ENCODE measurements at regions not wholly inside any gene's neighbourhood (a gene's known extent, or its start where the extent isn't known, plus 50 kb on each side); places are given as distances from the start of the nearest gene placed in this dataset.

GRCh38 chr15:37806808-37807207 is 127.6 kb upstream of the TMCO5A start:
- no peaks in the 10 kb centered on the region for H3F3A ChIP-seq (replicated peaks; ENCODE audit: insufficient read depth)
- H3K4me3 ChIP-seq (ENCODE audit: low read depth in 2 of 2, low read length in 1 of 2): no peak overlapping the region
- ChIA-PET CTCF (no interaction called here), POLR2A (no interaction called here)
- H3K4me1 ChIP-seq (ENCODE audit: control insufficient read depth in 1 of 2, insufficient read depth in 2 of 2, low read depth in 1 of 2, low read length in 1 of 2): peaks cover 0 to 3% of the 10 kb centered on the region in 2 experiments; a peak in 1 of 4 replicates
- no peaks in the 10 kb centered on the region for H3K36me3 ChIP-seq (replicated peaks in 1 of 2; ENCODE audit: control insufficient read depth in 1 of 2, insufficient read depth in 2 of 2, low read length in 1 of 2)
- H3K27me3 ChIP-seq (ENCODE audit: insufficient read depth): no peaks in the 10 kb centered on the region
- no peak overlapping the region for H3K4me2 ChIP-seq
- H3K79me2 ChIP-seq (ENCODE audit: insufficient read depth): no peaks in the 10 kb centered on the region
- no peaks in the 10 kb centered on the region for H3K9me3 ChIP-seq
- H3K9ac ChIP-seq: no peak overlapping the region
- no peak overlapping the region for H3K27ac ChIP-seq (ENCODE audit: low read depth in 2 of 2, low read length in 1 of 2)
- no peak for DNase-seq
- no peaks in the 10 kb centered on the region for H3K9me2 ChIP-seq
- TF ChIP-seq FOXJ3 (CRISPR knock-in tag; IDR thresholded peaks at IDR 0.05) (no peak), SIN3A (IDR thresholded peaks at IDR 0.05; ENCODE audit: borderline replicate concordance, low read depth, low read length) (no peak), NRF1 (IDR thresholded peaks at IDR 0.05; ENCODE audit: low read depth, low read length) (no peak), MAX (IDR thresholded peaks at IDR 0.05; ENCODE audit: low read depth) (no peak), EP300 (IDR thresholded peaks at IDR 0.05; ENCODE audit: borderline replicate concordance in 1 of 2, low read depth in 1 of 2, low read length in 1 of 2) (no peak), POLR2AphosphoS5 (IDR thresholded peaks at IDR 0.05; ENCODE audit: low read depth, low read length) (no peak), YY1 (IDR thresholded peaks at IDR 0.05; ENCODE audit: low read depth) (no peak), REST (IDR thresholded peaks at IDR 0.05; ENCODE audit: low read depth, low read length) (no peak), SMC3 (IDR thresholded peaks at IDR 0.05; ENCODE audit: low read depth, low read length) (no peak), RCOR1 (IDR thresholded peaks at IDR 0.05; ENCODE audit: low read length) (no peak), RXRA (IDR thresholded peaks at IDR 0.05; ENCODE audit: borderline replicate concordance, low read depth) (no peak), GABPA (IDR thresholded peaks at IDR 0.05; ENCODE audit: low read depth) (no peak), FOSL2 (IDR thresholded peaks at IDR 0.05; ENCODE audit: borderline replicate concordance, low read depth) (no peak), IRF3 (IDR thresholded peaks at IDR 0.05; ENCODE audit: low read depth, low read length) (no peak), MXI1 (IDR thresholded peaks at IDR 0.05; ENCODE audit: low read depth, low read length) (no peak), TCF12 (IDR thresholded peaks at IDR 0.05) (no peak), RFX5 (IDR thresholded peaks at IDR 0.05; ENCODE audit: low read length) (no peak)
- WGBS (ENCODE audit: low lambda C conversion rate): 53% methylated on average over 1 of the region's 1 CpG
- no peaks in the 10 kb centered on the region for H4K20me1 ChIP-seq (ENCODE audit: insufficient read depth)
- H2AFZ ChIP-seq (ENCODE audit: low read depth): no peak overlapping the region

Data from SK-N-SH (cell line).